Uterus (tissue), 3 donors: ENCODE measurements at regions not wholly inside any gene's neighbourhood (a gene's known extent, or its start where the extent isn't known, plus 50 kb on each side); places are given as distances from the start of the nearest gene placed in this dataset.

ENCODE experiments used
- DNase-seq, 2 donors: peaks; one replicate each; pipeline ENCODE4 v3.0.0-alpha.2; 2019 to 2020
- H3K27ac ChIP-seq, 2 donors: fragments of 200-600 bp; sonication (generic); 1 replicate in 1 of 2; 2 replicates in 1 of 2; pipeline ENCODE4 v1.5.1; 2016 to 2018
- H3K27me3 ChIP-seq, 2 donors: fragments of 200-600 bp; sonication (generic); one replicate each; pipeline ENCODE4 v1.5.1; 2018 to 2019; ENCODE audit warnings: control low read depth in 1 of 2
- H3K36me3 ChIP-seq, 2 donors: fragments of 200-600 bp; sonication (generic); one replicate each; pipeline ENCODE4 v1.5.1; 2019; ENCODE audit warnings: control low read depth in 1 of 2
- H3K4me1 ChIP-seq, 2 donors: fragments of 200-600 bp; sonication (generic); one replicate each; pipeline ENCODE4 v1.5.1; 2018 to 2019; ENCODE audit warnings: control low read depth in 1 of 2
- H3K4me3 ChIP-seq, 2 donors: fragments of 200-600 bp; sonication (generic); 1 replicate in 1 of 2; 2 replicates in 1 of 2; pipeline ENCODE4 v1.5.1; 2018 to 2019; ENCODE audit warnings: mild to moderate bottlenecking in 1 of 2
- H3K9me3 ChIP-seq, 2 donors: fragments of 200-600 bp; sonication (generic); one replicate each; pipeline ENCODE4 v1.5.1; 2019; ENCODE audit warnings: control low read depth in 1 of 2
- CTCF ChIP-seq, 4 experiments: fragments of 200-600 bp in 2 of 4; fragments of 450-650 bp in 2 of 4; sonication (generic) in 2 of 4; IDR thresholded peaks; one replicate each; pipeline ENCODE4 v1.5.1; 2016 to 2019; ENCODE audit warnings: antibody characterized with exemption in 4 of 4, mild to moderate bottlenecking in 2 of 4, moderate library complexity in 1 of 4
- POLR2A ChIP-seq, 2 donors: fragments of 450-650 bp; IDR thresholded peaks; one replicate each; pipeline ENCODE4 v1.6.1; 2016; ENCODE audit warnings: antibody characterized with exemption in 2 of 2, mild to moderate bottlenecking in 1 of 2, moderate library complexity in 1 of 2
- intact Hi-C: fragments of 100-400 bp; cut with DNase I; formaldehyde crosslinking; loops from one replicate; pipeline ENCODE4 v1.15.1; 2023; ENCODE audit warnings: low total_unique reads
- donor health status: DM: yes; HTN: yes; CAD: no.

GRCh38 chr2:12289120-12289802 is 427.5 kb upstream of the TRIB2 start:
- TF ChIP-seq POLR2A (IDR thresholded peaks at IDR 0.05) (no peak), CTCF (IDR thresholded peaks at IDR 0.05) (no peak)

GRCh38 chr2:12291303-12291702 is 425.4 kb upstream of the TRIB2 start:
- no peak overlapping the region for H3K27ac ChIP-seq
- TF ChIP-seq POLR2A (IDR thresholded peaks at IDR 0.05) = no peak
- TF ChIP-seq CTCF (IDR thresholded peaks at IDR 0.05) = no peak
- H3K27me3 ChIP-seq = no peaks in the 10 kb centered on the region
- no peak for DNase-seq
- H3K4me1 ChIP-seq = peaks cover 0 to 10% of the 10 kb centered on the region in 2 donors
- no peak overlapping the region for H3K4me3 ChIP-seq
- intact Hi-C loops = no loop called here
- no peaks in the 10 kb centered on the region for H3K36me3 ChIP-seq
- H3K9me3 ChIP-seq = no peaks in the 10 kb centered on the region

More at GRCh38 chr2:12289120-12289802, 427.5 kb upstream of the TRIB2 start:
- H3K36me3 ChIP-seq = no peaks in the 10 kb centered on the region
- peaks cover 0 to 10% of the 10 kb centered on the region in 2 donors for H3K4me1 ChIP-seq
- DNase-seq = no peak
- H3K27ac ChIP-seq = peak overlapping the region in 1 of 2 donors; percentile 77
- no peaks in the 10 kb centered on the region for H3K9me3 ChIP-seq
- H3K4me3 ChIP-seq = no peak overlapping the region
- H3K27me3 ChIP-seq = no peaks in the 10 kb centered on the region
- intact Hi-C loops = no loop called here

GRCh38 chr2:12293874-12294273 is 422.9 kb upstream of the TRIB2 start:
- no peak overlapping the region for H3K27ac ChIP-seq

GRCh38 chr2:12295856-12296519 is 420.7 kb upstream of the TRIB2 start:
- TF ChIP-seq CTCF (IDR thresholded peaks at IDR 0.05) (no peak), POLR2A (IDR thresholded peaks at IDR 0.05) (no peak)
- Histone ChIP-seq H3K36me3 (no peaks in the 10 kb centered on the region), H3K27me3 (no peaks in the 10 kb centered on the region), H3K27ac (no peak overlapping the region), H3K4me1 (no peaks in the 10 kb centered on the region), H3K4me3 (no peak overlapping the region), H3K9me3 (no peaks in the 10 kb centered on the region)
- no peak for DNase-seq
- intact Hi-C loops = no loop called here

More at GRCh38 chr2:12293874-12294273, 422.9 kb upstream of the TRIB2 start:
- DNase-seq = no peak
- no peaks in the 10 kb centered on the region for H3K27me3 ChIP-seq
- H3K9me3 ChIP-seq = no peaks in the 10 kb centered on the region
- no peak overlapping the region for H3K4me3 ChIP-seq
- H3K4me1 ChIP-seq = no peaks in the 10 kb centered on the region
- TF ChIP-seq POLR2A (IDR thresholded peaks at IDR 0.05) (no peak), CTCF (IDR thresholded peaks at IDR 0.05) (no peak)
- H3K36me3 ChIP-seq = no peaks in the 10 kb centered on the region
- intact Hi-C loops = no loop called here

- no peaks in the 10 kb centered on the region for H3K4me1 ChIP-seq
Observed at GRCh38 chr2:12296915-12297314, 419.8 kb upstream of the TRIB2 start.

More at GRCh38 chr2:12296915-12297314, 419.8 kb upstream of the TRIB2 start:
- H3K36me3 ChIP-seq = no peaks in the 10 kb centered on the region
- no peak overlapping the region for H3K4me3 ChIP-seq
- H3K27me3 ChIP-seq = no peaks in the 10 kb centered on the region
- intact Hi-C loops = no loop called here
- TF ChIP-seq POLR2A (IDR thresholded peaks at IDR 0.05) (no peak), CTCF (IDR thresholded peaks at IDR 0.05) (no peak)
- H3K9me3 ChIP-seq = no peaks in the 10 kb centered on the region
- DNase-seq = no peak
- no peak overlapping the region for H3K27ac ChIP-seq
